ENCODE measurements at regions not wholly inside any gene's neighbourhood (a gene's known extent, or its start where the extent isn't known, plus 50 kb on each side); places are given as distances from the start of the nearest gene placed in this dataset.
"Not testable (repeated sequence)": the region's sequence is repeated elsewhere in the genome, so short reads cannot be mapped to it uniquely, and the experiment has no call there.

- TF ChIP-seq REST (IDR thresholded peaks at IDR 0.05); CBX2 (IDR thresholded peaks at IDR 0.05; ENCODE audit: borderline replicate concordance, low read depth); PBX3 (IDR thresholded peaks at IDR 0.05); CTCF (IDR thresholded peaks at IDR 0.05); POLR2A (IDR thresholded peaks at IDR 0.05; ENCODE audit: low read length); MAX (IDR thresholded peaks at IDR 0.05): not testable (repeated sequence)
These were observed 215.7 kb upstream of the PLGLB2 start for GRCh38 chr2:87531968-87532715.
